A673 (cell line): ENCODE measurements at regions not wholly inside any gene's neighbourhood (a gene's known extent, or its start where the extent isn't known, plus 50 kb on each side); places are given as distances from the start of the nearest gene placed in this dataset.

ENCODE experiments used
- BruUV-seq: library from RNA; stranded (reverse); fragments of 400-500 nt; replicated peaks from 2 replicates; lab custom pipeline; 2021; lab: Mats Ljungman, UMichigan
- CTCF ChIA-PET: fragments of 300-600 bp; sonication (Branson Sonifier 250); formaldehyde crosslinking; loops from one replicate; lab custom pipeline; 2022; ENCODE audit warnings: antibody characterized with exemption; lab: Charles Lee
- POLR2A ChIA-PET: fragments of 300-600 bp; sonication (Branson Sonifier 250); formaldehyde crosslinking; loops from one replicate; lab custom pipeline; 2022; ENCODE audit warnings: antibody characterized with exemption; ENCODE audit not compliant: low non-redundant PET; lab: Charles Lee
- DNase-seq: peaks from one replicate; pipeline ENCODE4 v3.0.0-alpha.2; 2015; ENCODE audit warnings: low spot score
- H3K27ac ChIP-seq: fragments of 200-600 bp; sonication (generic); 2 replicates; pipeline ENCODE4 v1.5.1; 2016; ENCODE audit warnings: mixed run types, low read depth, mild to moderate bottlenecking, mixed read lengths, antibody characterized with exemption, low read length; ENCODE audit not compliant: poor library complexity, severe bottlenecking
- H3K27me3 ChIP-seq: fragments of 200-600 bp; sonication (generic); replicated peaks from 2 replicates; pipeline ENCODE4 v1.6.1; 2017; ENCODE audit warnings: mixed run types, low read depth, mild to moderate bottlenecking, mixed read lengths, antibody characterized with exemption, low read length; ENCODE audit not compliant: insufficient read depth, poor library complexity
- H3K36me3 ChIP-seq: fragments of 200-600 bp; sonication (generic); 2 replicates; pipeline ENCODE4 v1.6.1; 2016; ENCODE audit warnings: mixed run types, mild to moderate bottlenecking, mixed read lengths, antibody characterized with exemption, low read length; ENCODE audit not compliant: insufficient read depth, poor library complexity, severe bottlenecking
- H3K4me1 ChIP-seq: fragments of 200-600 bp; sonication (generic); 2 replicates; pipeline ENCODE4 v1.6.1; 2017; ENCODE audit warnings: mixed run types, mild to moderate bottlenecking, mixed read lengths, antibody characterized with exemption, low read length; ENCODE audit not compliant: insufficient read depth, poor library complexity, severe bottlenecking
- H3K4me3 ChIP-seq: fragments of 200-600 bp; sonication (generic); 2 replicates; pipeline ENCODE4 v1.5.1; 2016; ENCODE audit warnings: low read depth, mixed run types, mild to moderate bottlenecking, mixed read lengths, low read length; ENCODE audit not compliant: poor library complexity, severe bottlenecking
- H3K9me3 ChIP-seq: fragments of 200-600 bp; sonication (generic); 2 replicates; pipeline ENCODE4 v1.6.1; 2016; ENCODE audit warnings: mixed run types, low read depth, mild to moderate bottlenecking, mixed read lengths, antibody characterized with exemption, low read length; ENCODE audit not compliant: poor library complexity, severe bottlenecking
- CTCF ChIP-seq: fragments of 300-800, 200-600 bp; sonication (generic); conservative IDR thresholded peaks from 2 replicates; pipeline ENCODE4 v1.5.1; 2017; ENCODE audit warnings: low read depth, mild to moderate bottlenecking, antibody characterized with exemption, low read length, moderate library complexity, mixed read lengths
- EZH2 ChIP-seq: fragments of 200-600 bp; sonication (generic); IDR thresholded peaks from 2 replicates; pipeline ENCODE4 v1.6.1; 2017; ENCODE audit warnings: borderline replicate concordance, low read depth, mild to moderate bottlenecking, mixed read lengths, antibody characterized with exemption, low read length; ENCODE audit not compliant: poor library complexity, severe bottlenecking
- intact Hi-C: fragments of 100-400 bp; cut with micrococcal nuclease; formaldehyde crosslinking; loops from one replicate; pipeline ENCODE4 v1.10.0; 2022; ENCODE audit not compliant: unreplicated experiment

GRCh38 chr7:38069052-38069451 lies 109.0 kb upstream of the STARD3NL start:
- Histone ChIP-seq H3K27ac (no peak overlapping the region), H3K27me3 (peaks cover 2% of the 10 kb centered on the region), H3K4me3 (no peak overlapping the region), H3K9me3 (no peaks in the 10 kb centered on the region), H3K36me3 (no peaks in the 10 kb centered on the region), H3K4me1 (no peaks in the 10 kb centered on the region)
- TF ChIP-seq EZH2 (no peak), CTCF (no peak)
- no TSS peak for BruUV-seq
- ChIA-PET CTCF (no interaction called here), POLR2A (no interaction called here)
- intact Hi-C loops = no loop called here
- DNase-seq = no peak

- no TSS peak for BruUV-seq
- intact Hi-C loops = no loop called here
- POLR2A ChIA-PET = no interaction called here
Observed at GRCh38 chr7:38070718-38071117, 107.3 kb upstream of the STARD3NL start.

GRCh38 chr7:38086857-38087256 lies 91.2 kb upstream of the STARD3NL start:
- intact Hi-C loops = no loop called here
- Histone ChIP-seq H3K9me3 (peaks cover 3% of the 10 kb centered on the region), H3K4me3 (no peak overlapping the region), H3K4me1 (no peaks in the 10 kb centered on the region), H3K36me3 (no peaks in the 10 kb centered on the region), H3K27ac (no peak overlapping the region), H3K27me3 (no peaks in the 10 kb centered on the region)
- POLR2A ChIA-PET = no interaction called here
- TF ChIP-seq EZH2 (no peak), CTCF (no peak)
- no peak for DNase-seq
- BruUV-seq = no TSS peak
- CTCF ChIA-PET = no interaction called here

More at GRCh38 chr7:38070718-38071117, 107.3 kb upstream of the STARD3NL start:
- DNase-seq = peak; percentile 15
- H3K27me3 ChIP-seq = peaks cover 2% of the 10 kb centered on the region
- no peak overlapping the region for H3K27ac ChIP-seq
- no peak for TF ChIP-seq EZH2
- peak; percentile 46; the same call in 1 of the 2 replicates for TF ChIP-seq CTCF
- CTCF ChIA-PET = no interaction called here
- no peaks in the 10 kb centered on the region for H3K4me1 ChIP-seq
- no peaks in the 10 kb centered on the region for H3K9me3 ChIP-seq
- no peaks in the 10 kb centered on the region for H3K36me3 ChIP-seq
- no peak overlapping the region for H3K4me3 ChIP-seq
